ENCODE measurements at regions not wholly inside any gene's neighbourhood (a gene's known extent, or its start where the extent isn't known, plus 50 kb on each side); places are given as distances from the start of the nearest gene placed in this dataset.

DNA sequence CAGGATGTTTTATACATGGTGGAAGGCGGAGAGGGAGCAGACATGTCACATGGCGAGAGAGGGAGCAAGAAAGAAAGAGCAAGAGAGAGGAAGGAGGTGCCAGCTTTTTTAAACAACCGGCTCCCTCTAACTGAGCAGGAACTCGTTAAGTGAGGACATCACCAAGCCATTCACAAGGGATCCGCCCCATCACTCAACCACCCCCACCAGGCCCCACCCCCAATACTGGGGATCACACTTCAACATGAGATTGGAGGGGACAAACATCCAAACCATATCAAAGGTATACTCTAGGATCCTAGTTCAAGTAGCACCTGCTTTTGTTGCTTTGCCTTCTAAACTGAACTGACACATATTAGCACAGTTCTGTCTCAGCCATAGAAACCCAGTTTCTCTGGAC, 141.9 kb upstream of the KLF14 start:
- peaks cover 55% of the 10 kb centered on the region for H3K36me3 ChIP-seq (ENCODE audit: control insufficient read depth, insufficient read depth, low read length)
- no peak for DNase-seq
- H3K27me3 ChIP-seq (replicated peaks; ENCODE audit: control insufficient read depth, insufficient read depth, low read length, poor library complexity, severe bottlenecking), result no peaks in the 10 kb centered on the region
- no peak overlapping the region for H3K27ac ChIP-seq (ENCODE audit: insufficient read depth, low read length, poor library complexity, severe bottlenecking)
- no peaks in the 10 kb centered on the region for H3K9me3 ChIP-seq (ENCODE audit: control insufficient read depth, low read length)
- H3K4me1 ChIP-seq (ENCODE audit: control insufficient read depth, insufficient read depth, low read length, poor library complexity, severe bottlenecking), result no peaks in the 10 kb centered on the region
- H3K4me3 ChIP-seq (ENCODE audit: insufficient read depth, low read depth, low read length, poor library complexity, severe bottlenecking), result no peak overlapping the region

DNA sequence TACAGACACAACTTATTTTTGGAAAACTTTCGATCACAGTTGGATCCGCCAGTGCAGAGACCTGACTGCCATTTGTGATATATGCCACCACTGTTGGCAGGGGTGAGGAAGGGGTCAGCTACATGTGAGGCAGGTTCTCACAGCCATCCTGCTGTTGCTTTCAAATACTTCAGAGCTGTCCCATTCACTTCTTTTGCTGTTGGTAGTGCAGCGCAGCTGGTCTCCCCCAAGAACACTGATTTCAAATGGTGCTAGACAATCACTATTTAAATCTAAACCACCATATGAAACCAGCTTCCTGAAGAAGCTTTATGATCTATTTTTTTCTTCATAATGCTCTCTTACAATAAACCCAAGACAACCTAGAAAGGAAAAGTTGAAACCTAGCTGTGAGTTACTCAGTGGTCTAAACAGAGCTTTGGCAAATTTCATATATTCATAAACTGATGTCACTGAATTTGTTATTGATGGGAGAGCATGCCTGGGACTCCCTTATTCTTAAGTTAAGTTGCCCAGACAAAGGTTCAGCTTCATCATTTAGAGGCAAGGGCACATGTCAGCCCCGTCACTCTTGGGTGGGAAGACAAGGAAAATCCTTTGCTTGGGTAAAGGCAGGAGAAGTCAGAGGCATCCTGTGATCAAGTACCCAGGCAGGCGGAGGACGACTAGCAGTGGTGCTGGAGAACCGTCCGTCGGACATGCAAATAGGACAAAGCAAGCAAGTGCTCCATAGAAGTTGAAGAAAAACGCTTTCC, 143.4 kb upstream of the KLF14 start:
- no peak for DNase-seq
- Histone ChIP-seq H3K4me3 (ENCODE audit: insufficient read depth, low read depth, low read length, poor library complexity, severe bottlenecking) (no peak overlapping the region), H3K9me3 (ENCODE audit: control insufficient read depth, low read length) (no peaks in the 10 kb centered on the region), H3K27ac (ENCODE audit: insufficient read depth, low read length, poor library complexity, severe bottlenecking) (no peak overlapping the region), H3K36me3 (ENCODE audit: control insufficient read depth, insufficient read depth, low read length) (peaks cover 64% of the 10 kb centered on the region), H3K4me1 (ENCODE audit: control insufficient read depth, insufficient read depth, low read length, poor library complexity, severe bottlenecking) (no peaks in the 10 kb centered on the region), H3K27me3 (replicated peaks; ENCODE audit: control insufficient read depth, insufficient read depth, low read length, poor library complexity, severe bottlenecking) (no peaks in the 10 kb centered on the region)

DNA sequence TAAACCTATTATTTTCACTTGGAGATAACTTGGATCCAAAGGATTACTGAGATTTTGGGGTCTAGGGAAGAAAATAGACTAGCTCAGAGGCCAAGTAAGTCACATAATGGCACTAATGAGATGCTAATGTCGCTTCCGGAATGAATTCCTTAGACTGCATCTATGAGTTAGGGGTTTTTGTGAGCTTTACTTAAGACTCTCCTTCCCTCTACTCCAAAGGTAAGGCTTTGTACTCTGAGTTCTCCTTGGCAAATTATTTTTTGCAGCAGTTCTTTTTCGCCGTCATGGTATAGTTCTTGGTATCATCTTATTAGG, 143.9 kb upstream of the KLF14 start:
- Histone ChIP-seq H3K9me3 (ENCODE audit: control insufficient read depth, low read length) (no peaks in the 10 kb centered on the region), H3K27me3 (replicated peaks; ENCODE audit: control insufficient read depth, insufficient read depth, low read length, poor library complexity, severe bottlenecking) (no peaks in the 10 kb centered on the region), H3K4me1 (ENCODE audit: control insufficient read depth, insufficient read depth, low read length, poor library complexity, severe bottlenecking) (no peaks in the 10 kb centered on the region), H3K27ac (ENCODE audit: insufficient read depth, low read length, poor library complexity, severe bottlenecking) (no peak overlapping the region), H3K4me3 (ENCODE audit: insufficient read depth, low read depth, low read length, poor library complexity, severe bottlenecking) (no peak overlapping the region), H3K36me3 (ENCODE audit: control insufficient read depth, insufficient read depth, low read length) (peaks cover 65% of the 10 kb centered on the region)
- no peak for DNase-seq

DNA sequence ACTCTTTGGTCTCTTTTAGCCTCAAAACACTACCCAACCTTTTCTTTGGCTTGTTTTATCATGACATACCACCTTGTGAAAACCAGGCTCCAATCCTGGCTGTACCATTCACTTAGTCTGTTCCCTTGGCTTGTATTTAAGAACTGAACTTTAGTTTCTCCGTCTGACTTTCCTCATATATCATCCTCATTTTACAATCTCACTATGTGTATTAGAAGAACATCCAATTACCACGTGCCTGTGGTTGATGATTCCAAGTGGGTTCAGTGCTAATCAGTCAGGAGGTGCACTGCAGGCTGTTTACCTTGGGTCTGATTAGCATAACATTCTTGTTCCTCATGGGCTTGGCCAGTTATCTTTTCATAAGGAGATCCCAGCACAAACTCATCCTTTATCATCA, 144.8 kb upstream of the KLF14 start:
- no peaks in the 10 kb centered on the region for H3K4me1 ChIP-seq (ENCODE audit: control insufficient read depth, insufficient read depth, low read length, poor library complexity, severe bottlenecking)
- peaks cover 72% of the 10 kb centered on the region for H3K36me3 ChIP-seq (ENCODE audit: control insufficient read depth, insufficient read depth, low read length)

DNA sequence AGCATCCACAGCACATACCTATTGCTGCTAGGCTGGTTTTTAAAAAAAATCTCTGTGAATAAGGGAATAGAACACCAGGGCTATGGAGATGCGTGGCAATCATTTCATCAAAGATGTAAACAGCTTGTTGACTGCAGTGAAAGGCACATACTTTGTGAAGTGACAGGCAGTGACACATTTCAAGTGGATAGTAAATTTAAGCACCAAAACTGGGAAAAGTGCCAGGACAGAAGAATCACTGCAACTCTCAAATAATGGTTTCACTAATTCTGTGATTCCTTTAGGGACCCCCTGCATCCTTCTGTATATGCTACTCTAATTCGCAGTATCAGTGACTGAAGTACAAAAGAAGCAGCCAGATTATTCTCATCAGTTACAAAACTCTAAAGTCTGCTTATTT, 145.2 kb upstream of the KLF14 start:
- Histone ChIP-seq H3K27ac (ENCODE audit: insufficient read depth, low read length, poor library complexity, severe bottlenecking) (no peak overlapping the region), H3K4me3 (ENCODE audit: insufficient read depth, low read depth, low read length, poor library complexity, severe bottlenecking) (no peak overlapping the region), H3K36me3 (ENCODE audit: control insufficient read depth, insufficient read depth, low read length) (peaks cover 72% of the 10 kb centered on the region), H3K9me3 (ENCODE audit: control insufficient read depth, low read length) (no peaks in the 10 kb centered on the region), H3K4me1 (ENCODE audit: control insufficient read depth, insufficient read depth, low read length, poor library complexity, severe bottlenecking) (peaks cover under 1% of the 10 kb centered on the region), H3K27me3 (replicated peaks; ENCODE audit: control insufficient read depth, insufficient read depth, low read length, poor library complexity, severe bottlenecking) (no peaks in the 10 kb centered on the region)
- no peak for DNase-seq

More for the DNA sequence above, 144.8 kb upstream of the KLF14 start:
- H3K27ac ChIP-seq (ENCODE audit: insufficient read depth, low read length, poor library complexity, severe bottlenecking), result no peak overlapping the region
- no peak overlapping the region for H3K4me3 ChIP-seq (ENCODE audit: insufficient read depth, low read depth, low read length, poor library complexity, severe bottlenecking)
- no peaks in the 10 kb centered on the region for H3K9me3 ChIP-seq (ENCODE audit: control insufficient read depth, low read length)
- H3K27me3 ChIP-seq (replicated peaks; ENCODE audit: control insufficient read depth, insufficient read depth, low read length, poor library complexity, severe bottlenecking), result no peaks in the 10 kb centered on the region
- no peak for DNase-seq

DNA sequence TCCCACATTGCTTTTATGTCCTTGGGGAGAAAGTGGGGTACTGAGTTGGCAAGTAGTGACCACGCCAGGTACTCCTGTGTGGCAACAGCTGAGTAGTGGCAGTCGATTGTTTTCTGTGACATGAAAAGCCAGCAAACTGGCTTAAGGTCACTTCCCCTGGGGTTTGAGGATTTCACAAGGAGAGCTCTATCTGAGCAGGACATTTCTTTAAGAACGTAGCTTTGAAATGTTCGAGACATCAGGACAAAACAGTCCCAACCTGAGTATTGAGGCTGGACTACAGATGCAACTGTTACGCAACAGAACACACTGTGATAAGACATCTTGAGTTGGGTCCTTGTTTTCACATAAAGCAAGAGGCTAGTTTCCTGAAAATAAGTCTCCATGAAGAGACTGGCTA, 146.7 kb upstream of the KLF14 start:
- Histone ChIP-seq H3K9me3 (ENCODE audit: control insufficient read depth, low read length) (no peaks in the 10 kb centered on the region), H3K4me1 (ENCODE audit: control insufficient read depth, insufficient read depth, low read length, poor library complexity, severe bottlenecking) (peaks cover 8% of the 10 kb centered on the region), H3K27ac (ENCODE audit: insufficient read depth, low read length, poor library complexity, severe bottlenecking) (no peak overlapping the region), H3K36me3 (ENCODE audit: control insufficient read depth, insufficient read depth, low read length) (peaks cover 77% of the 10 kb centered on the region), H3K27me3 (replicated peaks; ENCODE audit: control insufficient read depth, insufficient read depth, low read length, poor library complexity, severe bottlenecking) (no peaks in the 10 kb centered on the region), H3K4me3 (ENCODE audit: insufficient read depth, low read depth, low read length, poor library complexity, severe bottlenecking) (no peak overlapping the region)
- DNase-seq, result no peak

DNA sequence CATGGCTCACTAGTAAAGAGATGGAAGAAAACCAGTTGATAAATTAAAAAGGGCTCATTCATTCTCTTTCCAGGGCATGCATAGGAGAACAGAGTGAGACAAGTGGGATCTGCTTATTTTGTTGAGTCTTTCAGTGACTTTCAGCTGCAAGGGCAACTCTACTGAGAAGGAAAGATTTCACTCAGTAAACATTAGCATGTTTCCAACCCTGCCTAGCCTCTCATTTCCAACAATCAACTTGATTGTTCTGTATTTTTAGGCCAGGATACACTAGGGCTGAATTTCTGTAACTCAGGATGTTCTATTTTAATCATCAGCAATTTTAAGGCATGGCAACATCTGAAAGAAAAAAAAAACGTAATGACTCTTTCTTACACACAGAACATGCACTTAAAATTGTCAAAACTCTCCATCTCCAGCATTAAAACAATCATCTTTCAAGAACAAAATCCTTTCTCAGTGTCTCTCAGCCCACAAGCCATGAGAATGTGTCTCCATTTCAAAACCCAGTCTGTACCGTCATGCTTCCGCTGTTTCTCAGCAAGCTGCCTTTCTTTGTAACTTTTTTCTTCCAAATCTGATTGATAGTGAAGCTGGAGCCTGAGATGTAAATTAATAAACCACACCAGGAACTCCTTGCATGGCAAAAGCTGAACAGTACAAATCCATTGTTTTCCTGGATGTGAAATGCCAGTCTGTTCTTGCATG, 147.2 kb upstream of the KLF14 start:
- Histone ChIP-seq H3K4me3 (ENCODE audit: insufficient read depth, low read depth, low read length, poor library complexity, severe bottlenecking) (no peak overlapping the region), H3K36me3 (ENCODE audit: control insufficient read depth, insufficient read depth, low read length) (peaks cover 72% of the 10 kb centered on the region), H3K27me3 (replicated peaks; ENCODE audit: control insufficient read depth, insufficient read depth, low read length, poor library complexity, severe bottlenecking) (no peaks in the 10 kb centered on the region), H3K4me1 (ENCODE audit: control insufficient read depth, insufficient read depth, low read length, poor library complexity, severe bottlenecking) (peaks cover 8% of the 10 kb centered on the region), H3K27ac (ENCODE audit: insufficient read depth, low read length, poor library complexity, severe bottlenecking) (no peak overlapping the region), H3K9me3 (ENCODE audit: control insufficient read depth, low read length) (no peaks in the 10 kb centered on the region)
- DNase-seq, result no peak

DNA sequence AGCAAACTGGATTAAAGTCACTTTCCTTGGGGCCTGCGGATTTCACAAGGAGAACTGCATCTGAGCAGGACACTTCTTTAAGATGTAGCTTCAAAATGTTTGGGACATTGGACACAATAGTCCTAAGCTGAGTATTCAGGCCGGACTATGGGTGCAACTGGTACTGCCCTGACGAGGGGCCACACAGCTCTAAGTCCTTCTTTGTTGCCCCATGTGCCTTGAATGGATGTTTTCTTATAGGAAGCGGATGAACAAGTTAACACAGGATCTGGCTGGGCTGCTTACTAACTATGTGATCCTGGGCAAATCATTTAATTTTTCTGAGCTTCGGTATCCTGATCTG, 147.8 kb upstream of the KLF14 start:
- Histone ChIP-seq H3K9me3 (ENCODE audit: control insufficient read depth, low read length) (no peaks in the 10 kb centered on the region), H3K27me3 (replicated peaks; ENCODE audit: control insufficient read depth, insufficient read depth, low read length, poor library complexity, severe bottlenecking) (no peaks in the 10 kb centered on the region), H3K4me3 (ENCODE audit: insufficient read depth, low read depth, low read length, poor library complexity, severe bottlenecking) (no peak overlapping the region), H3K4me1 (ENCODE audit: control insufficient read depth, insufficient read depth, low read length, poor library complexity, severe bottlenecking) (peaks cover 8% of the 10 kb centered on the region), H3K27ac (ENCODE audit: insufficient read depth, low read length, poor library complexity, severe bottlenecking) (no peak overlapping the region), H3K36me3 (ENCODE audit: control insufficient read depth, insufficient read depth, low read length) (peaks cover 78% of the 10 kb centered on the region)
- DNase-seq, result no peak

DNA sequence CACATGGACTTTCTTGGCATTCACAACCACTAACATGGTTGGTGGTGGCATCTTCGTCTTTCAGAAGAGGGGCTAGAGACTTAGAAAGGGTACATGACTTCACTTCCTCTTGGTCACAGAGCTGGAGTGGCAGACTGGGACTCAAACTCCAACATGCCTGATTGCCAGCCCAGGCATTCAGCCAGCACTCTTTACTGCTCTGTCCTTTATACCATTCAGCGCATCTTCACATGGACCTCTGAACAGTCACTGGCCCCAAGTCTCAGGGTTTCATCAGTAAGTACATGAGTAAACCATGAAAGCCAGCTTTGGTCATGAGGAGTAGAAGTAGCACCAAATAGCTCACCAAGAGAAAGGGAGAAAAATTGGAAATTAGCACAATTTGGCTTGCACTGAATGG, 148.4 kb upstream of the KLF14 start:
- Histone ChIP-seq H3K4me1 (ENCODE audit: control insufficient read depth, insufficient read depth, low read length, poor library complexity, severe bottlenecking) (peaks cover 8% of the 10 kb centered on the region), H3K27ac (ENCODE audit: insufficient read depth, low read length, poor library complexity, severe bottlenecking) (no peak overlapping the region)

DNA sequence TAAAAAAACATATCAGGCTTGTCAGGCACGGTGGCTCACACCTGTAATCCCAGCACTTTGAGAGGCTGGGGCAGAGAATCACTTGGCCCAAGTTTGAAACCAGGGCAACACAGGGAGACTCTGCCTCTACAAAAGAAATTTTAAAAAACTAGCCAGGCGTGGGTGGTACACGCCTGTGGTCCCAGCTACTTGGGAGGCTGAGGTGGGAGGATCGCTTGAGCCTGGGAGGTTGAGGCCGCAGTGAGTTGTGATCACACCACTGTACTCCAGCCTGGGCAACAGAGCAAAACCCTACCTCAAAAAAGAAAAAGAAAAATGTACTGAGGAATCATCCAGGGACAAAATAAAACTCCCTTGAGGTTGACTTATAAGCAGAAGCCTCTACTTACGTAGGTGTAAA, 149.9 kb upstream of the KLF14 start:
- H3K36me3 ChIP-seq (ENCODE audit: control insufficient read depth, insufficient read depth, low read length), result peaks cover 81% of the 10 kb centered on the region
- DNase-seq, result no peak
- H3K4me1 ChIP-seq (ENCODE audit: control insufficient read depth, insufficient read depth, low read length, poor library complexity, severe bottlenecking), result peaks cover 11% of the 10 kb centered on the region
- H3K27ac ChIP-seq (ENCODE audit: insufficient read depth, low read length, poor library complexity, severe bottlenecking), result no peak overlapping the region
- no peaks in the 10 kb centered on the region for H3K9me3 ChIP-seq (ENCODE audit: control insufficient read depth, low read length)
- no peaks in the 10 kb centered on the region for H3K27me3 ChIP-seq (replicated peaks; ENCODE audit: control insufficient read depth, insufficient read depth, low read length, poor library complexity, severe bottlenecking)
- H3K4me3 ChIP-seq (ENCODE audit: insufficient read depth, low read depth, low read length, poor library complexity, severe bottlenecking), result no peak overlapping the region

More for the DNA sequence above, 148.4 kb upstream of the KLF14 start:
- DNase-seq, result no peak
- no peaks in the 10 kb centered on the region for H3K27me3 ChIP-seq (replicated peaks; ENCODE audit: control insufficient read depth, insufficient read depth, low read length, poor library complexity, severe bottlenecking)
- peaks cover 73% of the 10 kb centered on the region for H3K36me3 ChIP-seq (ENCODE audit: control insufficient read depth, insufficient read depth, low read length)
- H3K9me3 ChIP-seq (ENCODE audit: control insufficient read depth, low read length), result no peaks in the 10 kb centered on the region
- no peak overlapping the region for H3K4me3 ChIP-seq (ENCODE audit: insufficient read depth, low read depth, low read length, poor library complexity, severe bottlenecking)
